DOHH2 (cell line): ENCODE measurements at regions not wholly inside any gene's neighbourhood (a gene's known extent, or its start where the extent isn't known, plus 50 kb on each side); places are given as distances from the start of the nearest gene placed in this dataset.

Experiments used
- CTCF ChIP-seq: fragments of 200-600 bp; sonication (generic); IDR thresholded peaks from one replicate; pipeline ENCODE4 v1.5.1; 2014; ENCODE audit warnings: antibody characterized with exemption, mild to moderate bottlenecking, low read depth, low read length; ENCODE audit not compliant: poor library complexity, severe bottlenecking
- EZH2phosphoT487 ChIP-seq: fragments of 200-600 bp; sonication (generic); IDR thresholded peaks from 2 replicates; pipeline ENCODE4 v1.6.1; 2017; ENCODE audit warnings: borderline replicate concordance, mild to moderate bottlenecking, antibody characterized with exemption, low read length, moderate library complexity, mixed read lengths

GRCh38 chr5:152144030-152144429 lies 219.4 kb upstream of the GLRA1 start:
- TF ChIP-seq CTCF (no peak), EZH2phosphoT487 (no peak)
